ENCODE measurements at regions not wholly inside any gene's neighbourhood (a gene's known extent, or its start where the extent isn't known, plus 50 kb on each side); places are given as distances from the start of the nearest gene placed in this dataset.
"Not testable (repeated sequence)": the region's sequence is repeated elsewhere in the genome, so short reads cannot be mapped to it uniquely, and the experiment has no call there.

- in situ Hi-C loops (cut with HindIII; ENCODE audit: low sequenced_read_pairs): not testable (repeated sequence)
These were observed 203.4 kb upstream of the WSB1 start for GRCh38 chr17:27090450-27091042.

DNA sequence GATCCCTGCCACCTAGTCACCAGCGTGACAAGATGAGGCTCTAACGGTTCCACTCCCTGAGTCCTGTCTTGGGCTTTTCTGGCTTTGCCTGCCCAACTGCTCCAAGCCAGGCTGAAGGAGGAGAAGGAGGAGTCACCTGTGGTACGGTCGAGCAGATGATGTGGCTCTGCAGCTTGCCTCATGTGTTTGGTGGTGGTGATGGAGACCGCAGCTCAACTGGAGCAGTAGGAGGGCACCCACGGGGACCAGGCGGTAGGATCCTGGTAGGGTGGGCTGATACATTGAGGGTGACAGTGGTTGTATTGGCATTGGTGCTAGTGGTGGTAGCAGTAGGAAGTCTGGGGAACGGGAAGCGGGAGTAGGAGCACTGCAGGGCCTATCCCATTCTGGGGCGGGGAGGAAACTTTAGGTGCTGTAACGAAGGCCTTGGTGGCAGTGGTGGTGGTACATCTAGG lies 202.8 kb upstream of the WSB1 start:
- in situ Hi-C loops (cut with HindIII; ENCODE audit: low sequenced_read_pairs): no loop called here

DNA sequence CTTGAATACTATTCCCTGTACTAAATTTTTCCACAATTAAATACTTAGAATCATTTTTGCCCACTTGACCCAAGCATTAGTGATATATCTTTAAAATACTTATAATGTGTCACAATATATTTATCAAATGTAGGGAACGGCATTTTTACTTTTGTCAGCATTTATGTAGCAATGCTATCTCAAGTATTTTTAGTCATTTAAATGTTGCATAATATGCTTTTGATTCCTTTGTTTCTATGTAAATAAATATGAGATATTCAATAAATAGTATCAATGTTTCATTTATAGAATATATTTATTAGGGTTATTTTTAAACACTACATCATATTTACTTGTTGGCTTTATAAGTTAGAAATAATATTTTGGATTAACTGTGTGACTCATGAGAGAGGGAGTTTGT lies 199.7 kb upstream of the WSB1 start:
- in situ Hi-C loops (cut with HindIII; ENCODE audit: low sequenced_read_pairs): not testable (repeated sequence)

- in situ Hi-C loops (cut with HindIII; ENCODE audit: low sequenced_read_pairs): not testable (repeated sequence)
These were observed 198.1 kb upstream of the WSB1 start for GRCh38 chr17:27095821-27096220.

DNA sequence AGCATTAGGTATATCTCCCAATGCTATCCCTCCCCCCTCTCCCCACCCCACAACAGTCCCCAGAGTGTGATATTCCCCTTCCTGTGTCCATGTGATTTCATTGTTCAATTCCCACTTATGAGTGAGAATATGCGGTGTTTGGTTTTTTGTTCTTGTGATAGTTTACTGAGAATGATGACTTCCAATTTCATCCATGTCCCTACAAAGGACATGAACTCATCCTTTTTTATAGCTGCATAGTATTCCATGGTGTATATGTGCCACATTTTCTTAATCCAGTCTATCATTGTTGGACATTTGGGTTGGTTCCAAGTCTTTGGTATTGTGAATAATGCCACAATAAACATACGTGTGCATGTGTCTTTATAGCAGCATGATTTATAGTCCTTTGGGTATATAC lies 194.6 kb upstream of the WSB1 start:
- in situ Hi-C loops (cut with HindIII; ENCODE audit: low sequenced_read_pairs): not testable (repeated sequence)

DNA sequence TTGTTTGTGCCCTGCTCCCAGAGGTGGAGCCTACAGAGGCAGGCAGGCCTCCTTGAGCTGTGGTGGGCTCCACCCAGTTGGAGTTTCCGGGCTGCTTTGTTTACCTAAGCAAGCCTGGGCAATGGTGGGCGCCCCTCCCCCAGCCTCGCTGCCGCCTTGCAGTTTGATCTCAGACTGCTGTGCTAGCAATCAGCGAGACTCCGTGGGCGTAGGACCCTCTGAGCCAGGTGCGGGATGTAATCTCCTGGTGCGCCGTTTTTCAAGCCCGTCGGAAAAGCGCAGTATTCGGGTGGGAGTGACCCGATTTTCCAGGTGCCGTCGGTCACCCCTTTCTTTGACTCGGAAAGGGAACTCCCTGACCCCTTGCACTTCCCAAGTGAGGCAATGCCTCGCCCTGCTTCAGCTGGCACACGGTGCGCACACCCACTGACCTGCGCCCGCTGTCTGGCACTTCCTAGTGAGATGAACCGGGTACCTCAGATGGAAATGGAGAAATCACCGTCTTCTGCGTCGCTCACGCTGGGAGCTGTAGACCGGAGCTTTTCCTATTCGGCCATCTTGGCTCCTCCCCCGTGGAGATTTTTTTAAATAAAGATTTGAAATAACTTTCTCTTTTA lies 189.2 kb upstream of the WSB1 start:
- in situ Hi-C loops (cut with HindIII; ENCODE audit: low sequenced_read_pairs): not testable (repeated sequence)

- in situ Hi-C loops (cut with HindIII; ENCODE audit: low sequenced_read_pairs): no loop called here
These were observed 188.3 kb upstream of the WSB1 start for GRCh38 chr17:27105636-27106035.

- in situ Hi-C loops (cut with HindIII; ENCODE audit: low sequenced_read_pairs): no loop called here
These were observed 187.4 kb upstream of the WSB1 start for GRCh38 chr17:27106347-27106981.

DNA sequence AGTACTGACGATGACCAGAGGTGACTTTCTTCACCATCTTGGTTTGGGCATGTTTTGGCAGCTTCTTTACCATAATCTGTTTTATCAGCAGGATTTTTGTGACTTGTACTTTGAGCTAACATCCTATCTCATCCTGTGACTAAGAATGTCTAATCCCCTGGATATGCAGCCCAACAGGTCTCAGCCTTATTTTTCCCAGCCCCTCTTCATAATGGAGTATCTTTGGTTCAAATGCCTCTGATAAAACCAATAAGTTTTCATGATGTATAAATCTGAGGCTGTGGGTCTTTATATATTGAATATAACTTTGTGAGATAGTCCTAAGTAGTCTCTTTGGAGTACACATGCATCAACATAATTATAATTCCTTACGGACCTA lies 186.9 kb upstream of the WSB1 start:
- in situ Hi-C loops (cut with HindIII; ENCODE audit: low sequenced_read_pairs): no loop called here

DNA sequence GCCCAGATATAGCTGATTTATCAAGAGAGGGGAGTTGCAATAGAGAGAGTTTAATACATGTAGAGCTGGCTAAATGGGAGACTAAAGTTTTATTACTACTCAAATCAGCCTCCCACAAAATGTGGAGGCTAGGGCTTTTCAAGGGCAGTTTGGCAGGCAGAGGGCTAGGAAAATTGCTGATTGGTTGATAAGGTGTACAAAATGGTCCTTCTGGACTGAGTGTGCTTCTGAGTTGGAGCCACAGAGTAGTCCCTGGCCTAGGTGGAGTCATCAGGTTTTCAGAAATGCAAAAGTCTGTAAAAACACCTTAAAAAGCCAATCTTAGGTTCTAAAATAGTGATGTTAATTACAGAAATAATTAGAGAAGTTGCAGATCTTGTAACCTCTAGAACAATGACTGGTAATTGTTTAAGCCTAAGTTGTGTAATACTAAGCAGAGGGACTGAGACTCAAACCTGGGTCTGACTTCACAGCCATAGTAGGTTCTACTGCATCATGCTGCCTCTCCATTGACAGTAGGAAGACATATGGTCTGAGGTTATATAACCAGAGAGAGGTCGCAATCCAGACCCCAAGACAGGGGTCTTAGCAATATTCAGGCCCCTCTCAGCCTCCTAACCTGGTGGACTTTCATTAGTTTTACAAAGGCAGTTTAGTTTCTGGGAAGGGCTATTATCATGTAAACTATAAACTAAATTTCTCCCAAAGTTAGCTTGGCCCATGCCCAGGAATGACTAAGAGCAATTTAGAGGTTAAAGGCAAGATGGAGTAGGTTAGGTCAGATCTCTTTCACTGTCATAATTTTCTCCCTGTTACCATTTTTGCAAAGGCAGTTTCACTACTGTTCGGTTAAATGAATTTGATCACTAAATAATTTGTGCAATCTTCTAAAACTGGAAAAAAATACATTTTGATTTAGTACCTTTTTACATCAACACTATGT lies 186.3 kb upstream of the WSB1 start:
- in situ Hi-C loops (cut with HindIII; ENCODE audit: low sequenced_read_pairs): not testable (repeated sequence)

DNA sequence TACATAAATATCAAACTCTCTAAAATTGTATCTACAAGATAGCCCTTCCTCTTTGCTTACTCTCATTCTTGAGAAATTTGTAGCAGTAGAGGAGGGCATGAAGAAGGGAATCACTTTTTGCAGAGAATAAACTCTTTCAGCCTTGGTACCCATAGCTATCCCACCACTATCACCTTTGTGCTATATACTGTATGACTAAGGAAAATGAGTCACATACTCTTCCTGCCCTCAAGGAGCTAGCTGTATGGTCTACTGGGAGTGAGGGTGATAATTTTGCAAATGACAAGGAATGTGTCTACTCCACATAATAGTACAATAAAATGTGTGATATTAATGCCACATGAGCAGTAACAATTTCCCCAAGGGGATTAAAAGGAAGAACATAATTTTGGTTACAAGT lies 184.6 kb upstream of the WSB1 start:
- in situ Hi-C loops (cut with HindIII; ENCODE audit: low sequenced_read_pairs): no loop called here

GRCh38 chr17:27153005-27153404 lies 140.9 kb upstream of the WSB1 start:
- in situ Hi-C loops (cut with HindIII; ENCODE audit: low sequenced_read_pairs): no loop called here

DNA sequence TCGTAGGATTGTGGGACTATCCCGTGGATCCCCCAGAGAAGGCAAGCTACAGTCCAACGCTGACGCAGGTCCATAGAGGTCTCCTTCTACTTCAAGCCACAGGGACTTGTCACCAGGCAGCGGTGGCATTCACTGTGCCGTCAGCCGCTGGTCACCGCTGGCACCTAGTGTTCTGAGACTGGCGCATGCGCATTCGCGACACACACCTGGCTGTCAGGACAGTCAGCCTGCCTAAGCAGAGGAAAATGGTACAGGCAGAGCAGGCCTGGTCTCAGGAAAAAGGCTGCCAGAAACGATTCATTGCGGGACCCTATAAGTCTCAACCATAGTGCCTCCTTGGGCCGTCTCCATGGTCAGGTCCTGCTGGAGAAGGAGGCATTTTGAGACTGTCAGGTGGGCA lies 138.0 kb upstream of the WSB1 start:
- in situ Hi-C loops (cut with HindIII; ENCODE audit: low sequenced_read_pairs): no loop called here

DNA sequence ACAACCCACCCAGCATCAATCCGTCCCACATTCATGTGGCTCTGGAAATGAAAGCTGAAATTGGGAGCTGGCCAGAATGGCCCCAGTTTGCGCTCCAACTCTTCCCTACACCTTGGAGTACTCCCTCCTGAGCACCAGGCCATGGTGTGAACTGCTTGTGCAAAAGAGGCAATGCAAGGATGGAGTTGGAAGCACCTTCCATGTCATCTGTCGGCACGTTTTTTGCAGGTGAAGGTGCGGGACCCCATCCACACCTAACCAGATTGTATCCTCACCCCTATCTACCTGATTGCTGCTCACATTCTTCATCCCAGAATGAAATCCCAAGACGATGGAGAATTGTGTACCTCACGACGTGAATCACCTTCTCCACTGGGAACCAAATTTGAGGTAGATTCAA lies 136.6 kb upstream of the WSB1 start:
- in situ Hi-C loops (cut with HindIII; ENCODE audit: low sequenced_read_pairs): no loop called here

GRCh38 chr17:27157898-27158297 lies 136.0 kb upstream of the WSB1 start:
- in situ Hi-C loops (cut with HindIII; ENCODE audit: low sequenced_read_pairs): no loop called here

GRCh38 chr17:27158382-27158781 lies 135.5 kb upstream of the WSB1 start:
- in situ Hi-C loops (cut with HindIII; ENCODE audit: low sequenced_read_pairs): no loop called here

DNA sequence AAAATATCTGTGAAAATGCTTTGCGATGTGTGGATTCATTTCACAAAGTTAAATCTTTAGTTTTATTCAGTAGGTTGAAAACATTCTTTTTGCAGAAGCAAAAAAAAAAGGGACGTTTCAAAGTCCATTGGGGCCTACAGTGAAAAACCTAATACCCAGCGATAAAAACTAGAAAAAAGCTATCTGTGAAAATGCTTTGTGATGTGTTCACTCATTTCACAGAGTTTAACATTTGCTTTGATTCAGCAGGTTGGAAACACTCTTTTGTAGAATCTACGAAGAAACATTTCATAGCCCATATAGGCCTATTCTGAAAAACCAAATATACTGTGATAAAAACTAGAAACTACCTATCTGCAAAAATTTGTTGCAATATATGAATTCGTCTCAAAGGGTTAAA lies 113.6 kb upstream of the WSB1 start:
- in situ Hi-C loops (cut with HindIII; ENCODE audit: low sequenced_read_pairs): no loop called here

DNA sequence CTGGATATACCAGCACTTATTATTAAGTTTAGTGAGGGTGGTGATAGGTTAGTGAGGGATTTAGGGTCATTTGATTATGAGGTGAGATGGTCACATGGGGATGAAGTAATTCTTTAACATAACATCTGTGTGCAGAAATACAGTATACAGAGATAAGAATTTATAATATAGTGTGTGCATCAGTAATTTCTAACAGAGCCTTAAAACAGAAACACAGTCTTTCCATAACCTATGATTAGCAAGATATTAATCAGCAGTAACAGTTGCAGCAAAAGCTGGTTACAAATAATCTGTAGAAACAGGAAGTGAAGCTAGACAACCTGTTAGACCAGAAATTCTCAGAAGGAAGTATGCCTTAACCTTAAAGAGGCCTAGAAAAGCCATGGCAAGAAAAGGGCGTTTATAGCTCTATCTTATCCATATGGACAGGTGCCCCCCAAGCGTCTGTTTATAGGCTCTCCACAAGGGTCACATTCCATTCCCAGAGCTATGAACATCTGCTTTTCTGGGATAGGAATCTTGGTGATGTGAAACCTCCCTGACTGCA lies 112.5 kb upstream of the WSB1 start:
- in situ Hi-C loops (cut with HindIII; ENCODE audit: low sequenced_read_pairs): not testable (repeated sequence)

- in situ Hi-C loops (cut with HindIII; ENCODE audit: low sequenced_read_pairs): no loop called here
These were observed 112.0 kb upstream of the WSB1 start for GRCh38 chr17:27181935-27182334.

DNA sequence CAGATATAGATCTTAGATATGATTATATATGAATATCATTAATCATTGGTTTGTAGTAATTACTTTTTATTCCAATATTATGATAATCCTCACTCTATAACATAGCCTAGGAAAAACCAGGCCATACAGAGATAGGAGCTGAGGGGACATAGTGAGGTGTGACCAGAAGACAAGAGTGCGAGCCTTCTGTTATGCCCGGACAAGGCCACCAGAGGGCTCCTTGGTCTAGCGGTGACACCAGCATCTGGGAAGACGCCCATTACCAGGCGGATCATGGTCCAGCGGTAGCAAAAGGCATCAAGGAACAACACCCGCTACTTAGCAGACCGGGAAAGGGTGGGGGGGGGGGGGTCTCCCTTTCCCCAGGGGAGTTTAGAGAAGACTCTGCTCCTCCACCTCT lies 96.4 kb upstream of the WSB1 start:
- in situ Hi-C loops (cut with HindIII; ENCODE audit: low sequenced_read_pairs): not testable (repeated sequence)

GRCh38 chr17:27199948-27200347 lies 94.0 kb upstream of the WSB1 start:
- in situ Hi-C loops (cut with HindIII; ENCODE audit: low sequenced_read_pairs): no loop called here

Measured in endothelial cell of hepatic sinusoid (primary cell).